H9 (cell line): ENCODE measurements at regions not wholly inside any gene's neighbourhood (a gene's known extent, or its start where the extent isn't known, plus 50 kb on each side); places are given as distances from the start of the nearest gene placed in this dataset.

Experiments
- DNase-seq: peaks from one replicate; pipeline ENCODE4 v3.0.0-alpha.2; 2017
- H2AFZ ChIP-seq: one replicate; pipeline ENCODE4 v1.6.1; 2013; ENCODE audit warnings: mild to moderate bottlenecking, low read length, control low read depth, moderate library complexity
- H2AK5ac ChIP-seq: 2 replicates; pipeline ENCODE4 v1.6.1; 2013; ENCODE audit warnings: low read length, control low read depth, mixed read lengths; ENCODE audit not compliant: insufficient read length
- H2BK120ac ChIP-seq: one replicate; pipeline ENCODE4 v1.6.1; 2013; ENCODE audit warnings: low read depth, mild to moderate bottlenecking, low read length, control low read depth, inconsistent platforms; ENCODE audit not compliant: poor library complexity, severe bottlenecking
- H2BK12ac ChIP-seq: 2 replicates; pipeline ENCODE4 v1.6.1; 2013; ENCODE audit warnings: low read length, control low read depth, mixed read lengths, low read depth; ENCODE audit not compliant: insufficient read length
- H2BK15ac ChIP-seq: 2 replicates; pipeline ENCODE4 v1.6.1; 2013; ENCODE audit warnings: low read depth, low read length, control low read depth
- H2BK20ac ChIP-seq: one replicate; pipeline ENCODE4 v1.6.1; 2013; ENCODE audit warnings: low read depth, mild to moderate bottlenecking, low read length, control low read depth, inconsistent platforms; ENCODE audit not compliant: poor library complexity, severe bottlenecking
- H2BK5ac ChIP-seq: 2 replicates; pipeline ENCODE4 v1.6.1; 2013; ENCODE audit warnings: low read length, control low read depth, mixed read lengths; ENCODE audit not compliant: insufficient read length
- H3K14ac ChIP-seq: 2 replicates; pipeline ENCODE4 v1.6.1; 2013; ENCODE audit warnings: low read length, control low read depth; ENCODE audit not compliant: insufficient read depth
- H3K18ac ChIP-seq: 2 replicates; pipeline ENCODE4 v1.6.1; 2013; ENCODE audit warnings: low read depth, mild to moderate bottlenecking, mixed read lengths, low read length, control low read depth; ENCODE audit not compliant: insufficient read length
- H3K23ac ChIP-seq: 2 replicates; pipeline ENCODE4 v1.6.1; 2013; ENCODE audit warnings: low read length, control low read depth, mixed read lengths, low read depth; ENCODE audit not compliant: insufficient read length
- H3K23me2 ChIP-seq: 2 replicates; pipeline ENCODE4 v1.6.1; 2013; ENCODE audit warnings: low read depth, mild to moderate bottlenecking, mixed read lengths, low read length, control low read depth; ENCODE audit not compliant: insufficient read length, poor library complexity, severe bottlenecking
- H3K27ac ChIP-seq: 2 replicates; pipeline ENCODE4 v1.5.1; 2013; ENCODE audit warnings: low read length, control low read depth, mixed read lengths, low read depth; ENCODE audit not compliant: insufficient read length
- H3K27me3 ChIP-seq: 2 replicates; pipeline ENCODE4 v1.6.1; 2013; ENCODE audit warnings: low read length, control low read depth, inconsistent platforms; ENCODE audit not compliant: insufficient read depth
- H3K4ac ChIP-seq: 2 replicates; pipeline ENCODE4 v1.6.1; 2013; ENCODE audit warnings: low read depth, mild to moderate bottlenecking, control low read depth, inconsistent platforms, low read length, moderate library complexity
- H3K4me1 ChIP-seq: 2 replicates; pipeline ENCODE4 v1.6.1; 2013; ENCODE audit warnings: low read length, control low read depth, inconsistent platforms; ENCODE audit not compliant: insufficient read depth
- H3K4me2 ChIP-seq: 2 replicates; pipeline ENCODE4 v1.6.1; 2013; ENCODE audit warnings: low read length, control low read depth, mixed read lengths; ENCODE audit not compliant: insufficient read length, insufficient read depth
- H3K56ac ChIP-seq: 2 replicates; pipeline ENCODE4 v1.6.1; 2013; ENCODE audit warnings: low read depth, mild to moderate bottlenecking, mixed read lengths, low read length, control low read depth; ENCODE audit not compliant: insufficient read length
- H3K79me1 ChIP-seq: 2 replicates; pipeline ENCODE4 v1.6.1; 2013; ENCODE audit warnings: low read depth, mild to moderate bottlenecking, moderate library complexity, low read length, control low read depth, inconsistent platforms; ENCODE audit not compliant: insufficient read depth, poor library complexity, severe bottlenecking
- H3K79me2 ChIP-seq: 2 replicates; pipeline ENCODE4 v1.6.1; 2013; ENCODE audit warnings: low read length, control low read depth, inconsistent platforms; ENCODE audit not compliant: insufficient read depth
- H3K9ac ChIP-seq: 2 replicates; pipeline ENCODE4 v1.6.1; 2013; ENCODE audit warnings: low read length, control low read depth, mixed read lengths; ENCODE audit not compliant: insufficient read length; ENCODE audit errors: extremely low read depth
- H3K9me3 ChIP-seq: one replicate; pipeline ENCODE4 v1.6.1; 2013; ENCODE audit warnings: low read depth, low read length, inconsistent platforms; ENCODE audit not compliant: control insufficient read depth
- H3T11ph ChIP-seq: one replicate; pipeline ENCODE4 v1.6.1; 2013; ENCODE audit warnings: mild to moderate bottlenecking, low read length, control low read depth, inconsistent platforms
- H4K20me1 ChIP-seq: one replicate; pipeline ENCODE4 v1.6.1; 2013; ENCODE audit not compliant: control insufficient read depth, insufficient read length, insufficient read depth
- H4K5ac ChIP-seq: 2 replicates; pipeline ENCODE4 v1.6.1; 2013; ENCODE audit warnings: low read depth, mild to moderate bottlenecking, mixed read lengths, low read length, control low read depth; ENCODE audit not compliant: insufficient read length
- H4K8ac ChIP-seq: replicated peaks from 2 replicates; pipeline ENCODE4 v1.6.1; 2013; ENCODE audit warnings: low read length, control low read depth, mixed read lengths, low read depth; ENCODE audit not compliant: insufficient read length
- H4K91ac ChIP-seq: 2 replicates; pipeline ENCODE4 v1.6.1; 2013; ENCODE audit warnings: low read depth, mild to moderate bottlenecking, moderate library complexity, mixed read lengths, low read length, control low read depth; ENCODE audit not compliant: insufficient read length
- H3K27ac Mint-ChIP-seq, 3 experiments: 2 replicates in 2 of 3; 3 replicates in 1 of 3; pipeline ENCODE4 v1.8.0; 2020 to 2021; ENCODE audit warnings: mixed read lengths in 3 of 3, mild to moderate bottlenecking in 1 of 3, moderate library complexity in 1 of 3
- H3K27me3 Mint-ChIP-seq: 2 replicates; pipeline ENCODE4 v1.8.0; 2021; ENCODE audit warnings: low read depth, mild to moderate bottlenecking, moderate library complexity, mixed read lengths
- H3K36me3 Mint-ChIP-seq, 3 experiments: 2 replicates in 2 of 3; 3 replicates in 1 of 3; pipeline ENCODE4 v1.8.0; 2020 to 2021; ENCODE audit warnings: low read depth in 3 of 3, mixed read lengths in 3 of 3; ENCODE audit not compliant: insufficient read depth in 1 of 3
- H3K4me1 Mint-ChIP-seq, 2 experiments: 2 replicates each; pipeline ENCODE4 v1.8.0; 2020; ENCODE audit warnings: mixed read lengths in 2 of 2
- H3K4me3 Mint-ChIP-seq, 2 experiments: 2 replicates in 1 of 2; 3 replicates in 1 of 2; pipeline ENCODE4 v1.8.0; 2020 to 2021; ENCODE audit warnings: mild to moderate bottlenecking in 2 of 2, mixed read lengths in 2 of 2, moderate library complexity in 1 of 2
- H3K9me3 Mint-ChIP-seq, 2 experiments: 2 replicates in 1 of 2; 3 replicates in 1 of 2; pipeline ENCODE4 v1.8.0; 2020; ENCODE audit warnings: mild to moderate bottlenecking in 2 of 2, mixed read lengths in 2 of 2, moderate library complexity in 1 of 2
- CTCF ChIP-seq: fragments of 200-600 bp; sonication (generic); conservative IDR thresholded peaks from 3 replicates; pipeline ENCODE4 v1.8.0; 2021; ENCODE audit warnings: antibody characterized with exemption, mild to moderate bottlenecking
- WGBS: extraction: QIAGEN DNeasy Blood & Tissue Kit; methylation state at CpG from one replicate; pipeline ENCODE4 v1.1.7; 2013; ENCODE audit warnings: missing lambda C conversion rate, low lambda C conversion rate, mixed read lengths; ENCODE audit not compliant: insufficient read length; ENCODE audit errors: extremely low coverage; 5-methylcytosine and 5-hydroxymethylcytosine counted together

GRCh38 chr7:24500599-24500998 is 72.7 kb upstream of the PALS2 start:
- Mint-ChIP-seq H3K27ac (no peak overlapping the region), H3K36me3 (peaks cover 0 to 8% (median 0%) of the 10 kb centered on the region in 3 experiments; a peak in 2 of 7 replicates), H3K27me3 (no peaks in the 10 kb centered on the region), H3K9me3 (0 out of 5 replicates have a peak, but pooled peaks cover 0 to 3% of the 10 kb centered on the region in 2 experiments), H3K4me1 (peaks cover 31 to 38% of the 10 kb centered on the region in 2 experiments), H3K4me3 (no peak overlapping the region; a peak in 1 of 5 replicates)
- no peaks in the 10 kb centered on the region for H3K79me1 ChIP-seq
- H2BK120ac ChIP-seq, result no peak overlapping the region
- H4K5ac ChIP-seq, result no peak overlapping the region
- no peak overlapping the region for H3K9ac ChIP-seq
- no peak overlapping the region for H2BK12ac ChIP-seq
- H3K9me3 ChIP-seq, result no peaks in the 10 kb centered on the region
- no peak for DNase-seq
- H3K79me2 ChIP-seq, result no peaks in the 10 kb centered on the region
- H2BK15ac ChIP-seq, result no peak overlapping the region
- H3T11ph ChIP-seq, result no peak overlapping the region
- H4K20me1 ChIP-seq, result no peaks in the 10 kb centered on the region
- H3K56ac ChIP-seq, result no peak overlapping the region
- WGBS, result no CpG with 5 or more reads among the region's 3 CpGs
- peaks cover 6% of the 10 kb centered on the region; the same call in 1 of the 2 replicates for H3K4me1 ChIP-seq
- H3K23ac ChIP-seq, result no peak overlapping the region
- H2AK5ac ChIP-seq, result no peak overlapping the region
- H4K91ac ChIP-seq, result no peak overlapping the region
- H3K27me3 ChIP-seq, result no peaks in the 10 kb centered on the region
- no peak overlapping the region for H2BK5ac ChIP-seq
- no peak overlapping the region for H3K14ac ChIP-seq
- H3K4ac ChIP-seq, result no peak overlapping the region
- no peaks in the 10 kb centered on the region for H3K23me2 ChIP-seq
- no peak overlapping the region for H2AFZ ChIP-seq
- H3K18ac ChIP-seq, result no peak overlapping the region
- no peak overlapping the region for H3K4me2 ChIP-seq
- H3K27ac ChIP-seq, result no peak overlapping the region
- H4K8ac ChIP-seq, result no peak overlapping the region
- TF ChIP-seq CTCF, result no peak
- no peak overlapping the region for H2BK20ac ChIP-seq
